ENCODE measurements at regions not wholly inside any gene's neighbourhood (a gene's known extent, or its start where the extent isn't known, plus 50 kb on each side); places are given as distances from the start of the nearest gene placed in this dataset.
"Not testable (repeated sequence)": the region's sequence is repeated elsewhere in the genome, so short reads cannot be mapped to it uniquely, and the experiment has no call there.

DNA sequence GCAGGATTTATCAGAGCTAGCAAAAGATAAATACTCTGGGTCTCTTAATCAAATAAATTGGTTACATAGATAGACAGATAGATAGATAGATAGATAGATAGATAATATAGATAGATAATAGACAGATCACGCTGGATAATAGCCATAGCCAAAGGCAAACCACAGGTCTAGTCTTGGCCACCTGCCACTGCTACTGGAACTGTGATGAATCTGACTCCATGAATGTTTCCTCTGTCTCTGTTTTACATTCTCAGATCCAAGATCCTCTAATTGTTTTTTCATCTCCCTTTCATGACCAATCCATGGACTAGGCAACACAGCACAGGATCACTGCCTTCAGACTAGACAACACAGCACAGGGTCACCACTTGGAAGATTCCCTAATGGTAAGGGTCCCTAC is 444.7 kb upstream of the NFIA start:
- no peak for DNase-seq

DNA sequence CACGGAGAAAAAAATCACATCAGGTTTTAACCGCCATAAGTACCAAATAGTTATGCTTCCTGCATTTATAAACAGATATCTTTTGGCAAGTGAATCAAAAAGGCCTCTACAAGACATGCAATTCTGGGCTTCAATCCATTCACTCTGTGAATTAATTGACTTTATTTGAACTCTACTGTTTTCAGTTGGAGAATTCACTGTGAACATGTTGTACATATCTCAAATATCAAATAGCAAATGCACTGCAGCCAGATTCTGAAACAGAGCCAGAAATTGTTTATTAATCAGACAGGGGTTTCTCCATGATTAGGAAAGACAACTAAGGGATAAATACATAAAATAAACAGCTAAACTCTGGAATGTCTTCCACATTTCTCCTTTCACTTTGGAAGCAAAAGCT is 445.4 kb upstream of the NFIA start:
- no peak for DNase-seq

DNA sequence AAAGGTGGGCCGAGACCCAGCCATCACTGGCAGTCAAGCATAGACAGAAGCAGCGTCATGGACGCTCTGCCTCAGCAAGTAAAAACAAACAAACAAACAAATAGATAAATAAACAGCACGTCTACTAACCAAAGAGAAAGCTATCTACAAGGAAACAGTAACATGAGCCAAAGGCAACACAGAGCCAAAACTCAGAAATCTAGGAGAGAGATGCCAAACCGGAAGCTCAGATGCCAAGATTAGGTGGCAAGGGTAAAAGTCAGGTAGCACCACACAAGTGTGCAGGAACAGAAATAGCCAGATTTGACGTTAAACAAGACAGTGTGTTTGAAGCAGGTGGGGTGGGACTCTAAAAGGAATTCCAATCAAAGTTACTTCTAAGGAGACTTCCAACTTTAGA is 448.3 kb upstream of the NFIA start:
- DNase-seq, result no peak

GRCh38 chr1:60622486-60622885 is 459.9 kb upstream of the NFIA start:
- no peak for DNase-seq

DNA sequence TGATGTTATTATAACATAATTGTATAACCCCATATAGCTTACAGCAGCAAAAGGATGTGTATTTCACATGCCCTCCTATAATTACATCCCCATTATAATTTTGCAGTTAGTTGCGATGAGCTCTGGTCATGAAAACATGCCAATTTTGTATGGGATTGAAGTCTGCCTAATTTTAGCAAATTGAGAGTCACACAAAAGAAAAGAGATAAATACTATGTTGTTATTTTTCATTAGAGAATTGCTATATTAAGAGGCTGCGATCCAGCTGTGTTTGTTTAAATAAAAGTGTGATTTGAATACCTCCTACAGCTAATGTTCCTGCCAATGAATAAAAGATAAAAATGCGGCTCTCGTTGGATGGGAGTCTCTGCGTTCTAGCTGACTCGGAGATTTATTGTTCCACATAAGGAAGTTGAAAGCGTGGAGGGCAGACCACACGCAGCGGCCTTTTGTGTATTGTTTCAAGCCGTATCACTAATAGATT is 461.0 kb upstream of the NFIA start:
- DNase-seq, result no peak

DNA sequence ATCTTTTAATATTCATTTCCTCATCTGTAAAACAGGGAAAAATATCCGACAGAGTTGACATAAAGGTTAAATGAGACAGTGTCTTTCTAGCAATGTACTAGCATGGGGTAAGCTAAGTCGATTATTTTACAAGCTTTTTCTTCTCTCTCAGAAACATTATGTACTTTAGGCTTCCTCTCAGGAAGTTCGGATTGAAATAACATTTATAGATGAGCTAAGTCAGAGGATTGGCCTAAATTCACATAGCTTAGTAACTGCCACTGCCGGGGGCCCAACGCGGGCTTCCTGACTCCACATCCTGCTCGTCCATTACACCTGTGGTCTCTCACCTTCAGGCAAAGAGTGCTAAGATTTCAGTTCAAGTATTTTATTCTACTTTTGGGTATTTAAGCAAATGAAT is 462.3 kb upstream of the NFIA start:
- DNase-seq, result no peak

DNA sequence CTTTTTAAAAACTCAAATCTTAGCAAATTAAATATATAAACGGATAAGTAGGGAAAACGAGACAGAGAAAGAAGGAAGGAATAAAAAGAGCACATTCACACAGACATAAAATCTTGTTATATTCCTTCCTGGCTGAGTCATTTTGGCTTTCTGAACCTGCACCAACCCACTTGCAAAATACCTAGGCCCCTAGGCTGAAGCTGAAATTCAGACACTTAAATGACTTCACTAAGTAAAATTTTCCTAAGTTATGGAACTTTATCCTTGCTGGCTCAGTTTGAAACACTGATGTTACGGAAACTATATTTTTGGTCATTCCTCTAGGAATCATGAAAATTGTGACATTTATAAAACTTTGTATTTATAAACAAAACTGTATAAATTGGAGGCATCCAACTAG is 462.8 kb upstream of the NFIA start:
- DNase-seq, result no peak

GRCh38 chr1:60615666-60616065 is 466.7 kb upstream of the NFIA start:
- no peak for DNase-seq

- no peak for DNase-seq
Observed at GRCh38 chr1:60612790-60613189, 469.6 kb upstream of the NFIA start.

- not testable (repeated sequence) for DNase-seq
Observed at GRCh38 chr1:60606921-60607320, 475.4 kb upstream of the NFIA start.

GRCh38 chr1:60600532-60600931 is 481.8 kb upstream of the NFIA start:
- no peak for DNase-seq

DNA sequence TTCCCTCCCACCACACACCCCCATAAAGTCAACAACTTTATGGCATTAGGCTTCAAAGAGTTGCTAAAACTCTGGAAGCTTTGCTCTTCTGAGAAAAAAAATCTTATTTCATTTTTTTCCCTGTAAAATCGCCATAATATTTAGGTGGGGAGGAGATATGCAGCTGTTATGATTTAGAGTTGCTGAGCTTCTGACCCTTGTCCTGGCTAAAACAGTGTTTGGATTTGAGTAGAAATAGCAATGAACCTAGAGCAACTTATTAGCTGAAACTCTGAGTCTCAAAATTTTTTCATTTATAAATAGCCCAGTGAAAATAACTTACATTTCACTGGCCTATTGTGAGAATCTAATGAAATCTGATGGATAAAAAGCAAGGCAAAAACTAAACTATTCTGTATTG is 482.8 kb upstream of the NFIA start:
- no peak for DNase-seq

- no peak for DNase-seq
Observed at GRCh38 chr1:60598041-60598910, 484.1 kb upstream of the NFIA start.

DNA sequence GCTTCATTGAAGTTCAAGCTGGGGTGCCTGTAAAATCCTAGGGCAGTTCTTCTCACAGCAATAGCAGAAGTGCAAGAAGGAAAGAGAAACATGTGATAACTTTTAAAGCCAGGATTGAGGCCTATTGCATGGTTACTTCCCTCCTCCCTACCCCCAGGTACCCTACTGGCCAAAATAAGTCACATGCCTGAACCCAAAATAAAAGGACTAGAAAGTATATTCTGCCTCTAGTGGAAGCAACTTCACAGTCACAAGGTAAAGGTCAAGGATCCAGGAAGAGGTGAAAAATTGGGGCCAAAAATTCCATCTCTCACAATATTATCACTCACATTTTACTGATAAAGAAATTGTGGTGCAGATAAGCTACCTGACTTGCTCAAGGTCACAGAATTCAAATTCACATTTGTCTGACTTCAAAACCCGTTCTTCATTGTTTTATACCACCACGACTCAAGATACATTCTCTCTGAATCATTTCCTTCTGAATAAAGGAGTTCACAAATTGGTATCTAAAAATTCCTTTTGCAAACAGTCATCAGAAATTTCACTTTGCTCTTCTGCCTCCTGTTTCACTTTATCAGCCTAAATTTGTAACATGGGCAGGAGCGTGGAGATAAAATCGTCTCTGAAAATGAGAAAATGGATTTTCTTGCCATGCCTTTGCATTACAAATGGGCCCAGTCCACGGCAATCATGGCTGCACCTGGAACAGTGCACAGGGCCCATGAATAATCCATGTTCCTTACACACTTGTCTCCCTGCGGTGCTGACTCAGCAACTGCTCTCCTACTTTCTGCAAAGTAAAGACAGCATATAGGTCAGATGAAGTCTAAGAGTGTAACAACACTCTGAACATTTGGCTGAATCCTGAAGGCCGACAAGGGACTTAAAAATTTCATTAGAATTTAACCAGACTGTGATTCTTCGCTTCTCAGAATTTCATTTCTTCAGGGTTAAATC is 485.3 kb upstream of the NFIA start:
- no peak for DNase-seq

DNA sequence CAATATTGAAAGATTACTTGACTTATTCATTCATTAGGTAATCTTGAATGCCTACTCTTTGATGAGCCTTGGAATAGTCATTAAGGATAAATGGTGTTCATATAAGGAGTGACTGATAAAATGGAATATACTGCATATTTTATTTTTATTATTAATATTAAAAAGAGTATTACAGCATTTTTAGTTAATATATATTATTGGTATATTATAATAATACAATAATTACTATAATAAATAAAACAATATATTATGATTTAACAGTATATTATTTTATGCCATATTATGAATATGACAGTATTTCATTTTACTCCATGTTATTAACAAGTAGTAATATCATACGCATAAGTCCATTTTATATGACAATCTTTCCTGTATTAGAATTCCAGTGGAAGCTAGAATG is 490.8 kb upstream of the NFIA start:
- DNase-seq, result no peak

GRCh38 chr1:60589916-60590315 is 492.4 kb upstream of the NFIA start:
- DNase-seq, result no peak

DNA sequence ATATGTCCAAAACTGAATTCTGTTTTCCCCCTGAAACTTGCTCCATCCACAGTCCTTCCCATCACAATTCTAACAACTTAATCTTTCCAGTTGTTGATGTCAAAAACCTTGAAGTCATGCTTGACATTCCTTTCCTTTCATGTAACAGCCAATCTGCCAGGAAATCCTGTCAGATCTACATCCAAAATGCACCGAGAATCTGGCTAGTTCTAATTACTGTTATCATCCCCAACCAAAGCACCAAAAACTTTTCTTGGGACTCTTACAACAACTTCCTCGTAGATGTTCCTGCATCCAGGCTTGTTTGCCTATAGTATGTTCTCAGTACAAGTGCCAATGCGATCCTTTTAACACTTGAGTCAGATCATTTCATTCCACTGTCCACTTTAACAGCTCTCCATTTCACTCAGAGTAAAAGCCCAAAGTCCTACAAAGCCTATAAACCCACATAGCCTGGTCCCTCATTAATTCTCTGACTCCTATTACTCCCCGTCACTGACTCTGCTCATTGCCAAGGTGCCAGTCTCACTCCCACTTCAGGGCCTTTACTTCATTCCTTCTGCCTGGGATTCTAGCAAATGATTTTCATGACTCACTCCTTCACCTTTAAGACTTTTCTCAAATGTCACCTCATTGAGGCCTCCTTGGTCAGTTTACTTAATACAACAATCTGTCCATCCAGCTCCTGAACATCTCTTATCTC is 493.2 kb upstream of the NFIA start:
- DNase-seq, result no peak

GRCh38 chr1:60584371-60584770 is 498.0 kb upstream of the NFIA start:
- DNase-seq, result no peak

DNA sequence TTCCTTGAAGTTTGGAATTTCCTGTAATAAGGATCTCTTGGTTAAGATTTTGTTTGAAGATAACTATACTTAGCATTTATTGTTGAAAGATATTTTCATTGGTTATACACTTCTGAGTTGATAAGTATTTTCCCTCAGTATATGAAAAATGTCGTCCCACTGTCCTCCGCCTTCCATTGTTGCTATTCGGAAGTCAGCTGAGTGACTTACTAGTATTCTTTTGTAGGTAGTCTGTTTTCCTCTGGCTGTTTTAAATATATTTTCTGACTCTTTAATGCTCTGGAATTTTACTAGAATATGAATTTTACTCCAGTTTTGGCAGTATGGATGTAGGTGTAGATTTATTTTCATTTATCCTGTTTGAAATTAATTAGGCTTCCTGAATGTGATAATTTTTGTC is 498.7 kb upstream of the NFIA start:
- DNase-seq, result no peak

GRCh38 chr1:60581455-60582220 is 500.7 kb upstream of the NFIA start:
- no peak for DNase-seq

- no peak for DNase-seq
Observed at GRCh38 chr1:60577029-60577428, 503.5 kb upstream of the C1orf87 start.

DNA sequence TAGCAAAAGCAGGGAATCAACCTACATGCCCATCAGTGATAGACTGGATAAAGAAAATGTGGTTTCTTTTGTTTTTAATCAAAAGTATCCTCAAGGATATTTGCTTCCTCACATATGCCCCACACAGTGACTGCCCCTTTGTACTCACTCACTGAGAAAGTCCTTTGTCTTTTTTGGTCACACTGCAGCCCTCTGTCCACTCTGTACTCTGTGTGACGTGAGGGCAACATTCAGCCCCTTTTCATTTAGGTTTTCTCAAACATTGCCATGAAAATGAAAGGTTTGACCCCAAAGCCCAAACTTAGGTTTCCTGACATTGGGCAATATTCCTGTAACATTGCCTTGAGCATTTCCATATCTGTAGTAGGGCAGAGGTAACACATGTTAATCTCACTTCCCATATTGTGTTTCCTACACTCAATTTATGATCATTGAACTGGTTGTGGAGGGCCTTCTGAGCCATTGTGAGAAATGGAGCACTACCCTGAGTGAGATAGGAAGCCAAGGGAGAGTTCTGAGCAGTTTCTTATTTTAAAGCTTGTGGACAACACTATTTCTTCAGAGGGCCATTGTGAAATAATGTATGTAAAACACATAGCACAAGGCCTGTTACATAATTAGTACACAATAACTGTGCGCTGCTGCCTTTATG is 501.9 kb upstream of the C1orf87 start:
- DNase-seq, result no peak

Measured in activated CD4-positive, alpha-beta T cell treated with anti-CD3 and anti-CD28 coated beads, Interleukin-2, amount 50 U/mL, for 4 hours (primary cell).